HCT116 (cell line): ENCODE measurements at regions not wholly inside any gene's neighbourhood (a gene's known extent, or its start where the extent isn't known, plus 50 kb on each side); places are given as distances from the start of the nearest gene placed in this dataset.

Experiments
- ATAC-seq: fragments of 200-7000 bp; cut with Tn5 transposase; 2 replicates; pipeline ENCODE4 v1.9.1; 2020; ENCODE audit warnings: mild to moderate bottlenecking, moderate library complexity
- BruUV-seq: library from RNA; stranded (reverse); fragments of 400-500 nt; replicated peaks from 2 replicates; lab custom pipeline; 2021; lab: Mats Ljungman, UMichigan
- CTCF ChIA-PET: fragments of 300-600 bp; sonication (Branson Sonifier 250); formaldehyde crosslinking; loops from one replicate; lab custom pipeline; 2021; ENCODE audit warnings: antibody characterized with exemption; lab: Charles Lee
- POLR2A ChIA-PET: fragments of 300-600, 350-600 bp; sonication (Branson Sonifier 250); formaldehyde crosslinking; loops from one replicate; lab custom pipeline; 2021; ENCODE audit warnings: antibody characterized with exemption; lab: Charles Lee
- RAD21 ChIA-PET, 2 experiments: fragments of 300-600 bp; sonication (Branson Sonifier 250); formaldehyde crosslinking; loops; one replicate each; lab custom pipeline; 2023; ENCODE audit warnings: low total read pairs in 2 of 2; ENCODE audit not compliant: uncharacterized antibody in 2 of 2, unreplicated experiment in 2 of 2, low non-redundant PET in 1 of 2; lab: Charles Lee
- DNase-seq: peaks from one replicate; pipeline ENCODE4 v3.0.0-alpha.2; 2010; ENCODE audit warnings: low read depth, low spot score
- H2AFZ ChIP-seq: fragments of 200-600 bp; shearing (Covaris generic), sonication (generic); 2 replicates; pipeline ENCODE4 v1.6.1; 2017; ENCODE audit warnings: low read depth, mixed run types, mixed read lengths, antibody characterized with exemption, low read length; ENCODE audit not compliant: poor library complexity, severe bottlenecking
- H3K27ac ChIP-seq: 2 replicates; pipeline ENCODE4 v1.5.1; 2012; ENCODE audit warnings: low read depth, low read length
- H3K27me3 ChIP-seq: fragments of 200-600 bp; sonication (generic); 2 replicates; pipeline ENCODE4 v1.6.1; 2016; ENCODE audit warnings: mixed run types, low read length, mixed read lengths; ENCODE audit not compliant: insufficient read depth
- H3K36me3 ChIP-seq, 2 experiments: fragments of 200-500 bp in 1 of 2; fragments of 200-600 bp in 1 of 2; sonication (Bioruptor generic) in 1 of 2; sonication (generic) in 1 of 2; 2 replicates each; pipeline versions ENCODE4 v1.5.1 to v1.6.1; 2014 to 2016; ENCODE audit warnings: low read length in 2 of 2, inconsistent platforms in 1 of 2, mixed read lengths in 1 of 2, mixed run types in 1 of 2; ENCODE audit not compliant: insufficient read depth in 2 of 2, control insufficient read depth in 1 of 2
- H3K4me1 ChIP-seq, 2 experiments: fragments of 200-600 bp in 1 of 2; sonication (generic) in 1 of 2; 2 replicates each; pipeline versions ENCODE4 v1.5.1 to v1.6.1; 2012 to 2017; ENCODE audit warnings: low read length in 2 of 2, inconsistent platforms in 1 of 2, mild to moderate bottlenecking in 1 of 2, mixed read lengths in 1 of 2, mixed run types in 1 of 2, moderate library complexity in 1 of 2; ENCODE audit not compliant: insufficient read depth in 2 of 2, control insufficient read depth in 1 of 2
- H3K4me2 ChIP-seq: fragments of 200-600 bp; sonication (generic); 2 replicates; pipeline ENCODE4 v1.6.1; 2017; ENCODE audit warnings: mixed run types, low read length, mixed read lengths
- H3K4me3 ChIP-seq, 2 experiments: fragments of 200-600 bp in 1 of 2; sonication (generic) in 1 of 2; replicated peaks in 1 of 2; 2 replicates each; pipeline ENCODE4 v1.5.1; 2011 to 2016; ENCODE audit warnings: low read length in 2 of 2, control low read depth in 1 of 2, low read depth in 1 of 2, mild to moderate bottlenecking in 1 of 2, mixed read lengths in 1 of 2, mixed run types in 1 of 2
- H3K79me2 ChIP-seq: fragments of 200-600 bp; sonication (generic); 2 replicates; pipeline ENCODE4 v1.6.1; 2017; ENCODE audit warnings: mild to moderate bottlenecking, mixed run types, low read length, moderate library complexity, mixed read lengths; ENCODE audit not compliant: insufficient read depth
- H3K9ac ChIP-seq: fragments of 200-600 bp; sonication (generic); 2 replicates; pipeline ENCODE4 v1.6.1; 2016; ENCODE audit warnings: low read length, mixed read lengths
- H3K9me2 ChIP-seq: fragments of 200-600 bp; sonication (generic), shearing (Covaris generic); 2 replicates; pipeline ENCODE4 v1.6.1; 2017; ENCODE audit warnings: mixed run types, mild to moderate bottlenecking, moderate library complexity; ENCODE audit not compliant: insufficient read depth
- H3K9me3 ChIP-seq, 2 experiments: fragments of 200-500 bp in 1 of 2; fragments of 200-600 bp in 1 of 2; sonication (Bioruptor generic) in 1 of 2; sonication (generic) in 1 of 2; 2 replicates each; pipeline ENCODE4 v1.6.1; 2014 to 2017; ENCODE audit warnings: low read length in 2 of 2, mixed read lengths in 2 of 2, inconsistent platforms in 1 of 2, low read depth in 1 of 2, mild to moderate bottlenecking in 1 of 2, mixed run types in 1 of 2, moderate library complexity in 1 of 2; ENCODE audit not compliant: control insufficient read depth in 1 of 2, insufficient read depth in 1 of 2
- H4K20me1 ChIP-seq: fragments of 200-600 bp; sonication (generic), shearing (Covaris generic); 2 replicates; pipeline ENCODE4 v1.6.1; 2017; ENCODE audit warnings: mixed run types, mild to moderate bottlenecking, moderate library complexity; ENCODE audit not compliant: insufficient read depth
- ATF3 ChIP-seq: IDR thresholded peaks from 2 replicates; pipeline ENCODE4 v1.6.1; 2012
- CBX3 ChIP-seq: IDR thresholded peaks from 2 replicates; pipeline ENCODE4 v1.6.1; 2012; ENCODE audit warnings: low read depth
- ELF1 ChIP-seq: IDR thresholded peaks from 2 replicates; pipeline ENCODE4 v1.6.1; 2012; ENCODE audit warnings: low read depth, borderline replicate concordance
- FOSL1 ChIP-seq: IDR thresholded peaks from 2 replicates; pipeline ENCODE4 v1.6.1; 2012; ENCODE audit warnings: low read depth
- JUND ChIP-seq: IDR thresholded peaks from 2 replicates; pipeline ENCODE4 v1.6.1; 2012
- POLR2A ChIP-seq: IDR thresholded peaks from 2 replicates; pipeline ENCODE4 v1.7.0; 2011; ENCODE audit warnings: borderline replicate concordance; ENCODE audit not compliant: insufficient read depth, insufficient read length; ENCODE audit errors: extremely low read depth
- POLR2AphosphoS5 ChIP-seq: IDR thresholded peaks from 2 replicates; pipeline ENCODE4 v1.6.1; 2011; ENCODE audit warnings: mild to moderate bottlenecking, low read depth, low read length, moderate library complexity
- SIN3A ChIP-seq: IDR thresholded peaks from 2 replicates; pipeline ENCODE4 v1.6.1; 2012; ENCODE audit warnings: low read depth
- YY1 ChIP-seq: IDR thresholded peaks from 2 replicates; pipeline ENCODE4 v1.6.1; 2011; ENCODE audit warnings: low read length, low read depth, moderate library complexity, mild to moderate bottlenecking; ENCODE audit not compliant: insufficient replicate concordance; ENCODE audit errors: extremely low read depth
- ZFX ChIP-seq: fragments of 450-650 bp; IDR thresholded peaks from 2 replicates; pipeline ENCODE4 v1.6.1; 2017
- ZNF274 ChIP-seq: fragments of 200-500 bp; sonication (Bioruptor generic); IDR thresholded peaks from 2 replicates; pipeline ENCODE4 v1.6.1; 2014; ENCODE audit warnings: mild to moderate bottlenecking, low read depth, low read length, inconsistent platforms
- intact Hi-C: fragments of 100-400 bp; cut with micrococcal nuclease; formaldehyde crosslinking; loops from 2 replicates; pipeline ENCODE4 v1.10.0; 2022
- TF ChIP-seq, protein P1 (sequence below), 3 experiments: fragments of 200-600 bp in 1 of 3; sonication (generic) in 1 of 3; IDR thresholded peaks in 2 of 3; conservative IDR thresholded peaks in 1 of 3; 2 replicates each; pipeline ENCODE4 v1.5.1; 2012 to 2017; ENCODE audit warnings: low read depth in 2 of 3, low read length in 2 of 3, antibody characterized with exemption in 1 of 3, borderline replicate concordance in 1 of 3, control low read depth in 1 of 3, mild to moderate bottlenecking in 1 of 3, mixed read lengths in 1 of 3, mixed run types in 1 of 3, moderate library complexity in 1 of 3; ENCODE audit not compliant: insufficient read depth in 1 of 3

- H3K9me3 ChIP-seq: no peaks in the 10 kb centered on the region
Observed at GRCh38 chr2:216950547-216950946, 90.7 kb upstream of the TNP1 start.

More at GRCh38 chr2:216950547-216950946, 90.7 kb upstream of the TNP1 start:
- H3K27me3 ChIP-seq: peaks cover 30% of the 10 kb centered on the region
- no peak overlapping the region for H3K9ac ChIP-seq
- DNase-seq (no peak), ATAC-seq (no peak)
- H3K4me2 ChIP-seq: no peak overlapping the region
- RAD21 ChIA-PET: no interaction called here
- POLR2A ChIA-PET: no interaction called here
- H3K36me3 ChIP-seq: no peaks in the 10 kb centered on the region
- H3K9me2 ChIP-seq: no peaks in the 10 kb centered on the region
- H3K4me3 ChIP-seq: no peak overlapping the region
- no peak overlapping the region for H3K27ac ChIP-seq
- H3K4me1 ChIP-seq: no peaks in the 10 kb centered on the region
- CTCF ChIA-PET: no interaction called here
- no TSS peak for BruUV-seq
- H3K79me2 ChIP-seq: no peaks in the 10 kb centered on the region
- no peaks in the 10 kb centered on the region for H4K20me1 ChIP-seq
- intact Hi-C loops: no loop called here
- TF ChIP-seq POLR2A (no peak), FOSL1 (no peak), ATF3 (no peak), JUND (no peak), ELF1 (no peak), POLR2AphosphoS5 (no peak), ZFX (no peak), SIN3A (no peak), CBX3 (no peak), YY1 (no peak), ZNF274 (no peak)
- TF ChIP-seq, protein P1, sequence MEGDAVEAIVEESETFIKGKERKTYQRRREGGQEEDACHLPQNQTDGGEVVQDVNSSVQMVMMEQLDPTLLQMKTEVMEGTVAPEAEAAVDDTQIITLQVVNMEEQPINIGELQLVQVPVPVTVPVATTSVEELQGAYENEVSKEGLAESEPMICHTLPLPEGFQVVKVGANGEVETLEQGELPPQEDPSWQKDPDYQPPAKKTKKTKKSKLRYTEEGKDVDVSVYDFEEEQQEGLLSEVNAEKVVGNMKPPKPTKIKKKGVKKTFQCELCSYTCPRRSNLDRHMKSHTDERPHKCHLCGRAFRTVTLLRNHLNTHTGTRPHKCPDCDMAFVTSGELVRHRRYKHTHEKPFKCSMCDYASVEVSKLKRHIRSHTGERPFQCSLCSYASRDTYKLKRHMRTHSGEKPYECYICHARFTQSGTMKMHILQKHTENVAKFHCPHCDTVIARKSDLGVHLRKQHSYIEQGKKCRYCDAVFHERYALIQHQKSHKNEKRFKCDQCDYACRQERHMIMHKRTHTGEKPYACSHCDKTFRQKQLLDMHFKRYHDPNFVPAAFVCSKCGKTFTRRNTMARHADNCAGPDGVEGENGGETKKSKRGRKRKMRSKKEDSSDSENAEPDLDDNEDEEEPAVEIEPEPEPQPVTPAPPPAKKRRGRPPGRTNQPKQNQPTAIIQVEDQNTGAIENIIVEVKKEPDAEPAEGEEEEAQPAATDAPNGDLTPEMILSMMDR (IDR thresholded peaks at IDR 0.05 in 2 of 3, conservative IDR thresholded peaks at IDR 0.05 in 1 of 3; ENCODE audit: borderline replicate concordance in 1 of 3, insufficient read depth in 1 of 3, low read depth in 2 of 3, low read length in 2 of 3): no peak
- H2AFZ ChIP-seq: no peak overlapping the region
